H9 (cell line): ENCODE measurements at regions not wholly inside any gene's neighbourhood (a gene's known extent, or its start where the extent isn't known, plus 50 kb on each side); places are given as distances from the start of the nearest gene placed in this dataset.

Experiments used
- DNase-seq: peaks from one replicate; pipeline ENCODE4 v3.0.0-alpha.2; 2017
- H2AFZ ChIP-seq: one replicate; pipeline ENCODE4 v1.6.1; 2013; ENCODE audit warnings: mild to moderate bottlenecking, low read length, control low read depth, moderate library complexity
- H2AK5ac ChIP-seq: 2 replicates; pipeline ENCODE4 v1.6.1; 2013; ENCODE audit warnings: low read length, control low read depth, mixed read lengths; ENCODE audit not compliant: insufficient read length
- H2BK120ac ChIP-seq: one replicate; pipeline ENCODE4 v1.6.1; 2013; ENCODE audit warnings: low read depth, mild to moderate bottlenecking, low read length, control low read depth, inconsistent platforms; ENCODE audit not compliant: poor library complexity, severe bottlenecking
- H2BK12ac ChIP-seq: 2 replicates; pipeline ENCODE4 v1.6.1; 2013; ENCODE audit warnings: low read length, control low read depth, mixed read lengths, low read depth; ENCODE audit not compliant: insufficient read length
- H2BK15ac ChIP-seq: 2 replicates; pipeline ENCODE4 v1.6.1; 2013; ENCODE audit warnings: low read depth, low read length, control low read depth
- H2BK20ac ChIP-seq: one replicate; pipeline ENCODE4 v1.6.1; 2013; ENCODE audit warnings: low read depth, mild to moderate bottlenecking, low read length, control low read depth, inconsistent platforms; ENCODE audit not compliant: poor library complexity, severe bottlenecking
- H2BK5ac ChIP-seq: 2 replicates; pipeline ENCODE4 v1.6.1; 2013; ENCODE audit warnings: low read length, control low read depth, mixed read lengths; ENCODE audit not compliant: insufficient read length
- H3K14ac ChIP-seq: 2 replicates; pipeline ENCODE4 v1.6.1; 2013; ENCODE audit warnings: low read length, control low read depth; ENCODE audit not compliant: insufficient read depth
- H3K18ac ChIP-seq: 2 replicates; pipeline ENCODE4 v1.6.1; 2013; ENCODE audit warnings: low read depth, mild to moderate bottlenecking, mixed read lengths, low read length, control low read depth; ENCODE audit not compliant: insufficient read length
- H3K23ac ChIP-seq: 2 replicates; pipeline ENCODE4 v1.6.1; 2013; ENCODE audit warnings: low read length, control low read depth, mixed read lengths, low read depth; ENCODE audit not compliant: insufficient read length
- H3K23me2 ChIP-seq: 2 replicates; pipeline ENCODE4 v1.6.1; 2013; ENCODE audit warnings: low read depth, mild to moderate bottlenecking, mixed read lengths, low read length, control low read depth; ENCODE audit not compliant: insufficient read length, poor library complexity, severe bottlenecking
- H3K27ac ChIP-seq: 2 replicates; pipeline ENCODE4 v1.5.1; 2013; ENCODE audit warnings: low read length, control low read depth, mixed read lengths, low read depth; ENCODE audit not compliant: insufficient read length
- H3K27me3 ChIP-seq: 2 replicates; pipeline ENCODE4 v1.6.1; 2013; ENCODE audit warnings: low read length, control low read depth, inconsistent platforms; ENCODE audit not compliant: insufficient read depth
- H3K4ac ChIP-seq: 2 replicates; pipeline ENCODE4 v1.6.1; 2013; ENCODE audit warnings: low read depth, mild to moderate bottlenecking, control low read depth, inconsistent platforms, low read length, moderate library complexity
- H3K4me1 ChIP-seq: 2 replicates; pipeline ENCODE4 v1.6.1; 2013; ENCODE audit warnings: low read length, control low read depth, inconsistent platforms; ENCODE audit not compliant: insufficient read depth
- H3K4me2 ChIP-seq: 2 replicates; pipeline ENCODE4 v1.6.1; 2013; ENCODE audit warnings: low read length, control low read depth, mixed read lengths; ENCODE audit not compliant: insufficient read length, insufficient read depth
- H3K56ac ChIP-seq: 2 replicates; pipeline ENCODE4 v1.6.1; 2013; ENCODE audit warnings: low read depth, mild to moderate bottlenecking, mixed read lengths, low read length, control low read depth; ENCODE audit not compliant: insufficient read length
- H3K79me1 ChIP-seq: 2 replicates; pipeline ENCODE4 v1.6.1; 2013; ENCODE audit warnings: low read depth, mild to moderate bottlenecking, moderate library complexity, low read length, control low read depth, inconsistent platforms; ENCODE audit not compliant: insufficient read depth, poor library complexity, severe bottlenecking
- H3K79me2 ChIP-seq: 2 replicates; pipeline ENCODE4 v1.6.1; 2013; ENCODE audit warnings: low read length, control low read depth, inconsistent platforms; ENCODE audit not compliant: insufficient read depth
- H3K9ac ChIP-seq: 2 replicates; pipeline ENCODE4 v1.6.1; 2013; ENCODE audit warnings: low read length, control low read depth, mixed read lengths; ENCODE audit not compliant: insufficient read length; ENCODE audit errors: extremely low read depth
- H3K9me3 ChIP-seq: one replicate; pipeline ENCODE4 v1.6.1; 2013; ENCODE audit warnings: low read depth, low read length, inconsistent platforms; ENCODE audit not compliant: control insufficient read depth
- H3T11ph ChIP-seq: one replicate; pipeline ENCODE4 v1.6.1; 2013; ENCODE audit warnings: mild to moderate bottlenecking, low read length, control low read depth, inconsistent platforms
- H4K20me1 ChIP-seq: one replicate; pipeline ENCODE4 v1.6.1; 2013; ENCODE audit not compliant: control insufficient read depth, insufficient read length, insufficient read depth
- H4K5ac ChIP-seq: 2 replicates; pipeline ENCODE4 v1.6.1; 2013; ENCODE audit warnings: low read depth, mild to moderate bottlenecking, mixed read lengths, low read length, control low read depth; ENCODE audit not compliant: insufficient read length
- H4K8ac ChIP-seq: replicated peaks from 2 replicates; pipeline ENCODE4 v1.6.1; 2013; ENCODE audit warnings: low read length, control low read depth, mixed read lengths, low read depth; ENCODE audit not compliant: insufficient read length
- H4K91ac ChIP-seq: 2 replicates; pipeline ENCODE4 v1.6.1; 2013; ENCODE audit warnings: low read depth, mild to moderate bottlenecking, moderate library complexity, mixed read lengths, low read length, control low read depth; ENCODE audit not compliant: insufficient read length
- H3K27ac Mint-ChIP-seq, 3 experiments: 2 replicates in 2 of 3; 3 replicates in 1 of 3; pipeline ENCODE4 v1.8.0; 2020 to 2021; ENCODE audit warnings: mixed read lengths in 3 of 3, mild to moderate bottlenecking in 1 of 3, moderate library complexity in 1 of 3
- H3K27me3 Mint-ChIP-seq: 2 replicates; pipeline ENCODE4 v1.8.0; 2021; ENCODE audit warnings: low read depth, mild to moderate bottlenecking, moderate library complexity, mixed read lengths
- H3K36me3 Mint-ChIP-seq, 3 experiments: 2 replicates in 2 of 3; 3 replicates in 1 of 3; pipeline ENCODE4 v1.8.0; 2020 to 2021; ENCODE audit warnings: low read depth in 3 of 3, mixed read lengths in 3 of 3; ENCODE audit not compliant: insufficient read depth in 1 of 3
- H3K4me1 Mint-ChIP-seq, 2 experiments: 2 replicates each; pipeline ENCODE4 v1.8.0; 2020; ENCODE audit warnings: mixed read lengths in 2 of 2
- H3K4me3 Mint-ChIP-seq, 2 experiments: 2 replicates in 1 of 2; 3 replicates in 1 of 2; pipeline ENCODE4 v1.8.0; 2020 to 2021; ENCODE audit warnings: mild to moderate bottlenecking in 2 of 2, mixed read lengths in 2 of 2, moderate library complexity in 1 of 2
- H3K9me3 Mint-ChIP-seq, 2 experiments: 2 replicates in 1 of 2; 3 replicates in 1 of 2; pipeline ENCODE4 v1.8.0; 2020; ENCODE audit warnings: mild to moderate bottlenecking in 2 of 2, mixed read lengths in 2 of 2, moderate library complexity in 1 of 2
- WGBS: extraction: QIAGEN DNeasy Blood & Tissue Kit; methylation state at CpG from one replicate; pipeline ENCODE4 v1.1.7; 2013; ENCODE audit warnings: missing lambda C conversion rate, low lambda C conversion rate, mixed read lengths; ENCODE audit not compliant: insufficient read length; ENCODE audit errors: extremely low coverage; 5-methylcytosine and 5-hydroxymethylcytosine counted together
- TF ChIP-seq, protein P1 (sequence below): fragments of 200-600 bp; sonication (generic); conservative IDR thresholded peaks from 3 replicates; pipeline ENCODE4 v1.8.0; 2021; ENCODE audit warnings: antibody characterized with exemption, mild to moderate bottlenecking

DNA sequence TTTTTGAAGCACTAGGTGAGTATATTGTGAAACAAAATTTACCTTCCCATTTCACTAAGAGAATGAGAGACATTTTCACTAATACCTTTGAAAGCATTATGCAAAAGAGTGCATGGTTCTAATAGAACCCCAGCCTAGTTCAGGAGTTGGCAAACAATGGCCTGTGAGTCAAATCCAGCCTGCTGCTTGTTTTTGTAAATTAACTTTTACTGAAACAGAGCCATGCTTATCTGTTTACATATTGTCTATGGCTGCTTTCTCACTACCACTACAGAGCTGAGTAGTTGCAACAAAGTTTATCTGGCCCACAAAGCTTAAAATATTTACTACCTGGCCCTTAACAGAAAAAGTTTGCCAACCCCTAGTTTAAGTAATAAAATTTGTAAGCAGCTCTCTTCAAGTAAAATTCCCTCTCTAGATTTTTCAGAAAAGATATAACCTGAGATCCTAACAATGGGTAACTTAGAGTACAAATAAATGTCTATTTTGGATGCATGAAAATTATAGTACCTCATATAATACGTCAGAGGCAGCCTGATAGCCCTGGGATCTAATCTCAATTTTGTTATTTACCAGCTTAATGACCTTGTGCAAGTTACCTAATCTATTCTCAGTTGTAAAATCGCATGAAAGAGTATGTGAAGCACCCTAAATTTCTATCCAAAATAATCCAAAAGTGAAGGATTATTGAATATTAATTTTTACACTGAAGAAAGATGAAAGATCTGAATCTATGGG, 50.7 kb upstream of the ARL15 start:
- no CpG with 5 or more reads among the region's 2 CpGs for WGBS
- Histone ChIP-seq H2AK5ac (no peak overlapping the region), H2BK120ac (no peak overlapping the region), H3K4ac (no peak overlapping the region), H2BK20ac (no peak overlapping the region), H3K79me2 (no peaks in the 10 kb centered on the region), H4K91ac (no peak overlapping the region), H3K23ac (no peak overlapping the region), H3K4me2 (no peak overlapping the region), H2BK12ac (no peak overlapping the region), H3K9me3 (no peaks in the 10 kb centered on the region), H3K23me2 (no peaks in the 10 kb centered on the region), H3T11ph (no peak overlapping the region), H3K18ac (no peak overlapping the region), H4K20me1 (no peaks in the 10 kb centered on the region), H2BK15ac (no peak overlapping the region), H3K14ac (no peak overlapping the region), H3K79me1 (no peaks in the 10 kb centered on the region), H3K27ac (no peak overlapping the region), H4K8ac (no peak overlapping the region), H3K56ac (no peak overlapping the region), H3K9ac (no peak overlapping the region), H3K27me3 (no peaks in the 10 kb centered on the region), H4K5ac (no peak overlapping the region), H2BK5ac (no peak overlapping the region), H3K4me1 (no peaks in the 10 kb centered on the region), H2AFZ (no peak overlapping the region)
- Mint-ChIP-seq H3K4me3 (no peak overlapping the region), H3K9me3 (peaks cover 0 to under 1% of the 10 kb centered on the region in 2 experiments; a peak in 1 of 5 replicates), H3K27me3 (peaks cover 1% of the 10 kb centered on the region; the same call in 1 of the 2 replicates), H3K36me3 (no peaks in the 10 kb centered on the region), H3K4me1 (peaks cover 14 to 22% of the 10 kb centered on the region in 2 experiments), H3K27ac (no peak overlapping the region)
- no peak for DNase-seq
- TF ChIP-seq, protein P1, sequence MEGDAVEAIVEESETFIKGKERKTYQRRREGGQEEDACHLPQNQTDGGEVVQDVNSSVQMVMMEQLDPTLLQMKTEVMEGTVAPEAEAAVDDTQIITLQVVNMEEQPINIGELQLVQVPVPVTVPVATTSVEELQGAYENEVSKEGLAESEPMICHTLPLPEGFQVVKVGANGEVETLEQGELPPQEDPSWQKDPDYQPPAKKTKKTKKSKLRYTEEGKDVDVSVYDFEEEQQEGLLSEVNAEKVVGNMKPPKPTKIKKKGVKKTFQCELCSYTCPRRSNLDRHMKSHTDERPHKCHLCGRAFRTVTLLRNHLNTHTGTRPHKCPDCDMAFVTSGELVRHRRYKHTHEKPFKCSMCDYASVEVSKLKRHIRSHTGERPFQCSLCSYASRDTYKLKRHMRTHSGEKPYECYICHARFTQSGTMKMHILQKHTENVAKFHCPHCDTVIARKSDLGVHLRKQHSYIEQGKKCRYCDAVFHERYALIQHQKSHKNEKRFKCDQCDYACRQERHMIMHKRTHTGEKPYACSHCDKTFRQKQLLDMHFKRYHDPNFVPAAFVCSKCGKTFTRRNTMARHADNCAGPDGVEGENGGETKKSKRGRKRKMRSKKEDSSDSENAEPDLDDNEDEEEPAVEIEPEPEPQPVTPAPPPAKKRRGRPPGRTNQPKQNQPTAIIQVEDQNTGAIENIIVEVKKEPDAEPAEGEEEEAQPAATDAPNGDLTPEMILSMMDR, result no peak
